H7 (cell line): ENCODE measurements at regions not wholly inside any gene's neighbourhood (a gene's known extent, or its start where the extent isn't known, plus 50 kb on each side); places are given as distances from the start of the nearest gene placed in this dataset.
"Not testable (repeated sequence)": the region's sequence is repeated elsewhere in the genome, so short reads cannot be mapped to it uniquely, and the experiment has no call there.

Experiments
- DNase-seq: peaks from one replicate; pipeline ENCODE4 v3.0.0; 2012
- H3K27me3 ChIP-seq: 2 replicates; pipeline ENCODE4 v1.6.0; 2011; ENCODE audit warnings: mild to moderate bottlenecking, low read length; ENCODE audit not compliant: control insufficient read depth, insufficient read depth
- H3K36me3 ChIP-seq: replicated peaks from 2 replicates; pipeline ENCODE4 v1.5.1; 2011; ENCODE audit warnings: low read length; ENCODE audit not compliant: control insufficient read depth, insufficient read depth
- H3K4me3 ChIP-seq: 2 replicates; pipeline ENCODE4 v1.5.1; 2011; ENCODE audit warnings: low read depth, mild to moderate bottlenecking, control low read depth, low read length, moderate library complexity; ENCODE audit not compliant: insufficient read depth

DNA sequence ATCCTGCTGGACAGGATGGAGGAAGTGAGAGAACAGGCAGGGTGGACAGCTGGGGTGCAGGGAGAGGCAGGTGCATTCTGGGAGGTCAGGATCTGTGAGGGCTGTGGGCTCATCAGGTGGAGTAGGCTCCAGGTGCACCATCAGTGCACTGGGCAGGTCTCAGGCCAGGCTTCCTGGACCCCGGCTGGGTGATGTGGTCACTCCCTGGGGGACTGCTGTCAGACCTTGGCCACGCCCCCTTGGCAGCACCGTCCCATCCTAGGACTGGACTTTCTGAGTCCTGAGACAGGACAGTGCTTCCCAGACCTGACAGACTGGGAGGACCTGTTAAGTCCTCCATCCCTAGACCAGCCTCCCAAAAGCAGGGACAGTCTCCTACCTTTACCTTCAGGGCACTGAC lies 626.7 kb upstream of the DEFB115 start:
- H3K36me3 ChIP-seq, result no peaks in the 10 kb centered on the region
- no peaks in the 10 kb centered on the region for H3K27me3 ChIP-seq
- no peak overlapping the region for H3K4me3 ChIP-seq
- no peak for DNase-seq

DNA sequence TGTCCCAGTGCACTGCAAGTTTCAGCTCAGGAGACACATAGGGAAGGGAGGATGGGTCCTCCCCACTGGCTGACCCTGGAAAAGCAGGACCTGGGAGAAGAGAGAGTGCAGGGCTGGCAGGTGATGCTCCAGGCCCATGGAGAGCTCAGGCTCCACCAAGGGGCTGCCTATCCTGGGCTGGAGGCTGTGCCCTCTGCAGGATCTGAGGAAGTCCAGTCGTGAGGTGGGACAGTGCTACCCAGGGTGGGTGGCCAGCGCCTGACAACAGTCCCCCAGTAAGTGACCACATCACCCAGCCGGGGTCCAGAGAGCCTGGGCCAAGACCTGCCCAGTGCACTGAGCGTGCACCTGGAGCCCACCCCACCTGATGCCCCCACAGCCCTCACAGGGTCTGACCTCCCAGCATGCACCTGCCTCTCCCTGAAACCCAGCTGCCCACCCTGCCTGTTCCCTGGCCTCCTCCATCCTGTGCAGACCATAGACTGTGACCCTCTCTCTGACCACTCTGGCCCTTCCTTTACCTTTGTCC lies 626.1 kb upstream of the DEFB115 start:
- not testable (repeated sequence) for H3K36me3 ChIP-seq, H3K27me3 ChIP-seq, DNase-seq, H3K4me3 ChIP-seq

DNA sequence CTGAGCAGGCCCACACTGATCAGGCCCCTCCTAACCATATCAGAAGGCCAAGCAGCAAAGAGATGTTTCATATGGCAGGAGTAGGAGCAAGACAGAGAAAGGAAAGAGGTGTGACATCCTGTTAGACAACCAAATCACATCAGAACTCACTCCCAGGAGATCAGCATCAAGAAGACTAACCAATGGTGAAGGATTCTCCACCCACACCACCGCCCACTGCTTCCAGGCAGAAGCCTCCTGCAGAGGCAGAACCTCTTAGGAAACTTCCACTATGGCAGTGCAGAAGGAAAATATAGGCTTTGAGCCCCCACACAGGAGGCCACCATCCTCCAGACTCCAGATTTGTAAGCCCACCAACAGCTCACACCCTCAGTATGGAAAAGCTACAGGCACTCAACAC lies 624.7 kb upstream of the DEFB115 start:
- not testable (repeated sequence) for DNase-seq, H3K4me3 ChIP-seq, H3K36me3 ChIP-seq, H3K27me3 ChIP-seq

DNA sequence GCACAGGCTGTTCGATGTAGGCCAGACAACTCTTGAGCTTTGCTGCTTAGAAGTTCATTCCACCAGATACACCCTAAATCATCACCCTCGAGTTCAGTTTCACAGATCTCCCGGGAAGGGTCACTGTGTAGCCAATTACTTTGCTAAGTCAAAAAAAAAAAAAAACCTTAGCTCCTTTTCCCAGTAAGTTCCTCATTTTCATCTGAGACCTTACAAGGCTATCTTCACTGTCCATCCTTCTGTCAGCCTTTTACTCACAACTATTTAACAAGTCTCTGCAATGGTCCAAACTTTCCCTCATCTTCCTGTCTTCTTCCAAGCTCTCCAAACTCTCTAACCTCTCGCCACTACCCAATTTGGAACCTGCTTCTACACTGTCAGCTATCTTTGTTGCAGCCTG lies 615.9 kb upstream of the DEFB115 start:
- H3K4me3 ChIP-seq, H3K36me3 ChIP-seq, H3K27me3 ChIP-seq, DNase-seq: not testable (repeated sequence)

DNA sequence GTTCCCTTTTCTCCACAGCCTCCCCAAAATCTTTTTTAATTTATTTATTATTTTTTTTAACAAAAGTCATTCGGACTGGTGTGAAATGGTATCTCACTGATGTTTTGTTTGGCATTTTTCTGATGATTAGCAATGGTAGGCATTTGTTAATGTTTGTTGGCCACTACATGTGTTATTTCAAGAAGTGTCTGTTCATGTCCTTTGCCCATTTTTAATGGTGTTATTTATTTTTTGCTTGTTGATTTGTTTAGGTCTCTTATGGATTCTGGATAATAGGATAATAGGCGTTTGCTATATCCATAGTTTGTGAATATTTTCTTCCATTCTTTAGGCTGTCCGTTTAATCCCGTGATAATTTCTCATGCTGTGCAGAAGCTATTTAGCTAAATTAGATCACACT lies 596.5 kb upstream of the DEFB115 start:
- not testable (repeated sequence) for H3K36me3 ChIP-seq, DNase-seq, H3K27me3 ChIP-seq, H3K4me3 ChIP-seq

DNA sequence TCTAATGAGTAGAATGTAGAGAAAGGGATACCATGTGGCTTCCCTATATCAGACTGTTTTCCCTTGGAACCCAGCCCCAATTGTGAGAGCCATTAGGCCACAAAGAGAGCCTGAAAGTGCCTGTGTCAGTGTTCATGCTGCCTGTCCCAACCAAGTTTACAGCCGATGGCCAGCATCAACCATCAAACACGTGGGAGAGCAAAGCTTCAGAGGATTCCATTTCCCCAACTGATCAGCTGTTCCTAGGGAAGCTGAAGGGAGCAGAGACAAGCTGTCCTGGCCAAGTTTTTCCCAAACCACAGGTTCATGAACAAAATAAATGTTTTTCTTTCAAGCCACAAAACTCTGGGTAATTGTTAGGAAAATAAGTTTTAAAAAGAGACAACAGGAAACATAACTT lies 589.0 kb upstream of the DEFB115 start:
- not testable (repeated sequence) for DNase-seq, H3K4me3 ChIP-seq, H3K36me3 ChIP-seq, H3K27me3 ChIP-seq

DNA sequence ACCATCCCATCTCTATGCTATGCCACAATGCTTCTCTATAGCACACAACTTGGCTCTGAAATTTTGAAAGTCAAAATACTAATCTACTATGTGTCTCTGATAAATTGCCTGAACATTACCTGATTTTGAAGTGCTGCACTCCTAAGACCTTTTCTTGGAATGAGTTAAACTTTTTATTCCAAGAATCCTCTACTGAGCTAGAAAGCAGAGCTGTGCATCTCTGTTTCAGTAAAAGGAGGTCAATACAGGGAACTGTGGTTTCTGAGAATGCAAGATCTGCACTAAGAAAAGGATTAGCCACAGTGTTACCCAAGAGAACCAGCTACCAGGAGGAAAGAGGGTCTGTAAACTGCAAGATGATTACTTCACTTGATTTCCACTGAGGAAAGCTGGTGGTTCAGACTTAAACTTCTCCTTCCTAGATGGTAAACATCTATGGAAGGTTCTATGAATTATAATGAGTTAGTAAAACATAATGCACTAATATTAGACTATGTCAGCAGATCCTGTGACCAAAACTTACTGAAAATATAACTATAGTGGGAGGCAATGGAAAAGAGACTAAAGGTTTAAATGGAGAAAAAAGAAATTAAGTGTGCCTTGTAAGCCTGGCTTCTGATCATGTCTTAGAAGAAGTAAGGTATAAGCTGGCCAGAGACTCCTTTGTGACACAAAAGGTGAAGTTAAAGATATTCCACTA lies 588.0 kb upstream of the DEFB115 start:
- DNase-seq, H3K4me3 ChIP-seq, H3K36me3 ChIP-seq, H3K27me3 ChIP-seq: not testable (repeated sequence)

DNA sequence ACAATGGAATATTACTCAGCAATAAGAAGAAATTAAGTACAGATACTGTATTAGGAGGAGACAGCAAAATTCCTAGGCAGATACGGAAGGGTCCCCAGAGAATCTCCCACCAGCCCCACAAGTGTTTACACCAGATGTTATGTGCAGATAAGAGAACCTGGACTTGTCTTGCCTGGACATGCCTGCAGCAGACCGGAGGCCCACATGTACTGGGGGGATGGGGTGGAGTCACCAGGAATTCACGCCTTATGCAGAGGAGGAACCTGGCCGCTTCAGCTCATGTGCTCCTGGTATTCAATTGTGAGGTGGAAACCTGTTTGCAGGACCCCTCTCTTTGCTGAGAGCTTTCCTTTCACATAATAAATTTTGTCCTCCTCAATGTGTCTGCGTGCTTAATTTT lies 586.3 kb upstream of the DEFB115 start:
- not testable (repeated sequence) for DNase-seq, H3K36me3 ChIP-seq, H3K4me3 ChIP-seq, H3K27me3 ChIP-seq

DNA sequence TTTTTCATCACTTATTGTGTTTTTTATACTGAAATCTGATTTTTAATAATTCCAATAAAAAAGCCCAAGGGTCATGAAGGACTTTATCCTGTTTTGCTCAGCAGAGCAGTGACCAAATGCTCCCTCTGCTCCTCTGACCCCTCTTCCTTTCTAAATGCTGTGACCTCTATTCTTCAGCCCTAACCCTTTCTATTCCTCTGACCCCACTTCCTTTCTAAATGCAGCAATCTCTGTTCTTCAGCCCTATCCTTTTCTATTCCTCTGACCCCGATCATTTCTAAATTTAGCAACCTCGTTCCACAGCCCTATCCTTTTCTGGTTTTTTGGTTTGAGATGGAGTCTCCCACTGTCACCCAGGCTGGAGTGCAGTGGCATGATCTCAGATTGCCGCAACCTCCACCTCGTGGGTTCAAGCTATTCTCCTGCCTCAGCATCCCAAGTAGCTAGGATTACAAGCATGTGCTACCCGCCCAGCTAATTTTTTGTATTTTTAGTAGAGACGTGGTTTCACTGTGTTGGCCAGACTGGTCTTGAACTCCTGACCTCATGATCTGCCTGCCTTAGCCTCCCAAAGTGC lies 581.4 kb upstream of the DEFB115 start:
- H3K27me3 ChIP-seq, H3K4me3 ChIP-seq, DNase-seq, H3K36me3 ChIP-seq: not testable (repeated sequence)

DNA sequence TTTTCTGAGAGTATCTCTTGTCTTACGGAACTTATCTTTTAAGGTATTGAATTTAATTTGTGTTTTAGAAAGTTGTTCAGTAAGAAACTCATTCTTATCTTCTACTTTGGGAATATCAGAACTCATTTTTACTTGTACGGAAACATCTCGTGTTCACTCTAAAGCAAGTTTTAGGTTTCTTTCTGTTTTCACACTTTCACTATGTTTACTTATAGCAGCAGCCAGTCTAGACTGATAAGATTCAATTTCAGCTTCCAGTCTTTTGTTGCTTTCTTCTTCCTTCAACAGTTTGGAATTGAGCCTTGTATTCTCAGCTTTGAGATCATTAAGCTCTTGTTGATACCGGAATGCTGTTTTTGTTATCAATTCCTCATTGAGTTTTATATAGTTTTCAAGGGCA lies 575.2 kb upstream of the DEFB115 start:
- DNase-seq, H3K4me3 ChIP-seq, H3K27me3 ChIP-seq, H3K36me3 ChIP-seq: not testable (repeated sequence)

DNA sequence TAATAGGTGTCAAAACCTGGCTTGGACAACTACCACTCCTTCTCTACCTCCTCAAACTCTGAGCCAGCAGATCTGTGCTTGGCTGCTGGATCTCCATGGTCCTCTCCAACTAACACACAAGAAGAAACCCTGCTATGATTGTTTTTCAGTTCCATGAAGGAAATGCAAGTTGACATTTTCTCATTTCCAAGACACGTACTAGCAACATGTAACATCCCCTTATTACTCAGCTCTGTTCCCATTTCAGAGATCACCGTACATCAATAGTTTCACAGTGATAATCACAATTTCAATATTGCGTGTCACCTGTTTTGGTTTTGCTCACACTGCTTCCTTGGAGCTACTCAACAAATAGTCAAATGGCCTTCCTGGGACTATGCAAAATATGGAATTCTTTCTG lies 544.6 kb upstream of the DEFB115 start:
- H3K4me3 ChIP-seq, H3K36me3 ChIP-seq, DNase-seq, H3K27me3 ChIP-seq: not testable (repeated sequence)

DNA sequence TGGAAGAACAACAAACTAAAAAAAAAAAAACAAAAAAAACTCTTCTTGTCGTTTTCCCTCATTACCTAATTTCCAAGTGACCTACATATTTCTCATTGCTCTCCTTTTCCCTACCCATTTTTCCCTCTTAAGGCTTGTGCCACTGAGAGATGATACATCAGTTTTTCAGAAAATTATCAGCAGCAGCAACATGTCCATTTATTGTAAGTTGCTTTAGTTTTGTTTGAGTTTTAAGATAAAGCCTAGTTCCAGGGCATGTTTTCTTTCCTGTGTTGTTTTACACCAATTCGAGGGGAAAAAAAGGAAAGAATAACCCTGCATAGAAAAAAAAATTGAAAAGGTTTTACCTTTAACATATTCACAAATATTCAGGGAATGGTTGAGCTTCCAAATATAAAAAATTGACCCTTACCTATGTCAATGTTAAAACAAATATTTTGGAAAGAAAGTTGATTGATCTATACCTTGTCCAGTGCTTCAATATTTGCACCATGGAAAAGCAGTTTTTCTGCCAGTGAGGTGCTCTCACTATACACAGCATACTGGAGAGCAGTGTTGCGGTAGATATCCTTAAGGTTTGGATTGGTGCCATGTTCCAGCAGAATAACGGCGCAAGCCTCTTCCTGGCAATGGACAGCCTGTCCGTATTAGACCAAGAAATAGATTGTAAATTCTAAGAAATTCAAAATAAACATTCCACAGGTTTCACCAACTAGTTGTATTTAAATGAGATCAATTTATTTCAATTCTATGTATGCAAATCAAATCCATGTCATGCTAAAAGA lies 537.9 kb upstream of the DEFB115 start:
- DNase-seq, result not testable (repeated sequence)

DNA sequence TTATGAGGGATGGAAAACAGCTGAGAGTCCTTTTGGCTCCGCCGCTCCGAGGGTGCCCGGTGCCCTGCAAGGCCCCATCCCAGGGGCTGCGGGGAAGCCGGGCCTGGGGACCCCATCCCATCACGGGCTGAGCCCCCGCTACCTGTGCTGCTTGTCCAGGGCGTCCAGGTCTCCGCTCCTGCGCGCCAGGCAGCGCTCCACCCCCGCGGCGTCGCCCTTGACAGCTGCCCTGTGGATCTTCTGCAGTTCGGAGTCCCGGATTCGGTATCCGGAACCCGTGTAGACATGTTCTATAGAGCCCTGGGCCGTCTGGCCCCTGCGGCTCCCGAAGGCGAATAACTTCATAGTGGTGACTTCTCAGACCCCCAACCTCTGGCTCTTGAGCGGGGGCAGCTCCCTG lies 534.0 kb upstream of the DEFB115 start:
- not testable (repeated sequence) for H3K36me3 ChIP-seq, H3K27me3 ChIP-seq
- peak overlapping the region; percentile 12; the same call in 1 of the 2 replicates for H3K4me3 ChIP-seq
- DNase-seq, result peak; percentile 21

More for the DNA sequence above, 537.9 kb upstream of the DEFB115 start:
- H3K4me3 ChIP-seq, H3K36me3 ChIP-seq, H3K27me3 ChIP-seq: not testable (repeated sequence)

DNA sequence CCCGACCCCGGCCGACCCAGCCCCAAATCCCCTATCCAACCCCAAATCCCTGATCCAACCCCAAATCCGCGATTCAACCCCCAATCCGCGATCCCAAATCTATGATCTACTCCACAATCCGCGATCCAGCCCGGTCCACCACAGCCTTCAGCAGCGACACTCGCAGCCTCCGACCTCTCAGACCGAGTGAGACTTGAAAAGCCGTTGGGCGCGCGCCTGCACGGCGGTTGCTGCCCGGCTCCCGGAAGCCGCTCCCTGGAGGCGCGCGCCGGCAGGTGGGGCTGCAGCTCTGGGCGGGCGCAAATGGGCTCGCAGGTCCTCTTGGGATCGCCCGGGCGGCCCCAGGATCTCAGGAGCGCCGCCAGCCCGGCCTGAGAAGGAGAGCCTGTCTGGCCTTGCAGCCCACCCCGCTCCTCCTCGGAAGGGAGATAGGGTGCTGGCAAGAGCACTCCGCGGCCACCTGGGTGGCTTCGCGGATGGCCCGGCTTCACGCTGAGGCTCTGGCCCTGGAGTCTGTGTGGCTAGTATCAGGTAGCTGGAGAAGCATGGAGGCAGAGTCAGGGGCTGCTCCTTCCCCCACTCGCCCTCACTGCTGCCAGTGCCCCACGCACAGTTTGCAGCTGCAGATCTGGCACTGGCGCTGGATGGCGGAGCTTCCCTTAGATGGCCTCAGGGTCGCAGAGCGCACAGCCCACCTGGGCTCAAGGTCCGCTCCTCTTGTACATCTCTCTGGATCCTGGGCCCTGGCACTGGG lies 533.4 kb upstream of the DEFB115 start:
- DNase-seq, result peak; percentile 70
- peak overlapping the region; percentile 12; the same call in 1 of the 2 replicates for H3K4me3 ChIP-seq
- not testable (repeated sequence) for H3K27me3 ChIP-seq, H3K36me3 ChIP-seq
